Occipital lobe (tissue), 2 donors: ENCODE measurements at regions not wholly inside any gene's neighbourhood (a gene's known extent, or its start where the extent isn't known, plus 50 kb on each side); places are given as distances from the start of the nearest gene placed in this dataset. TPM values are rescaled to one million over a fixed set of nuclear protein-coding genes. Genes with fewer than 3 reads are reported as not detected.

Experiments used
- DNase-seq: peaks from one replicate; lab custom pipeline; 2025; lab: John Stamatoyannopoulos, UW
- small RNA-seq: library from RNA; depleted of rRNA; stranded (forward); fragments of <200 nt; gene quantifications from one replicate; pipeline ENCODE3, GENCODE V24; 2014

- DNase-seq: no peak
Observed at GRCh38 chr2:207477896-207478295, 51.9 kb upstream of the CREB1 start.

- no peak for DNase-seq
Observed at GRCh38 chr2:207478572-207478971, 51.2 kb upstream of the CREB1 start.

- no peak for DNase-seq
Observed at GRCh38 chr2:207479198-207479785, 50.5 kb upstream of the CREB1 start.

Small RNA genes lying in the stretch of these regions (small RNA-seq; reads per million reads assigned to genes)
- gene MIR1302-4: not detected
